Epithelial cell of esophagus (primary cell): ENCODE measurements at regions not wholly inside any gene's neighbourhood (a gene's known extent, or its start where the extent isn't known, plus 50 kb on each side); places are given as distances from the start of the nearest gene placed in this dataset.

Experiments
- DNase-seq: peaks from one replicate; pipeline ENCODE4 v3.0.0; 2010; ENCODE audit warnings: low read depth
- H3K4me3 ChIP-seq: 2 replicates; pipeline ENCODE4 v1.5.1; 2011; ENCODE audit warnings: mild to moderate bottlenecking, low read length, control low read depth
- TF ChIP-seq, protein P1 (sequence below): IDR thresholded peaks from 2 replicates; pipeline ENCODE4 v1.5.1; 2011; ENCODE audit warnings: low read depth, mild to moderate bottlenecking, low read length, control low read depth, inconsistent platforms; ENCODE audit not compliant: insufficient read depth; ENCODE audit errors: missing control alignments

DNA sequence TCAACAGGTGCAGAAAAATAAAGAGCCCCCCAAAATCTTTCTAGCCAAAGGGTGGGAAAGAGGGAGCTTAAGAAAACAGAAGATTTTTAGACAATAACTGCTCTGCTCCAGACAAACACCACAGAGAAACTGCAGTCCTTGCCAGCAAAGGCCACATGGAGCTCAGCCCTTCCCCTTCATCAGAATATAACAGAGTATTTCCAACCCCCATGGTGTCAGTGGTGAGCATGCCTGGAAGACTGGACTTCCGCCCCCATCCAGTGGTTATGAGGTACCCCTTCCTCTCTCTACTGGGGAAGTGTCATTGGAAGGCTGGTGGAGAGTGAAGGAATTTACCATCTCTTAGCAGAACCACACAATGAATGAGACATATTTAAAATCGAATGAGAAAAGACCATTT, 1007.3 kb upstream of the CELF2 start:
- TF ChIP-seq, protein P1, sequence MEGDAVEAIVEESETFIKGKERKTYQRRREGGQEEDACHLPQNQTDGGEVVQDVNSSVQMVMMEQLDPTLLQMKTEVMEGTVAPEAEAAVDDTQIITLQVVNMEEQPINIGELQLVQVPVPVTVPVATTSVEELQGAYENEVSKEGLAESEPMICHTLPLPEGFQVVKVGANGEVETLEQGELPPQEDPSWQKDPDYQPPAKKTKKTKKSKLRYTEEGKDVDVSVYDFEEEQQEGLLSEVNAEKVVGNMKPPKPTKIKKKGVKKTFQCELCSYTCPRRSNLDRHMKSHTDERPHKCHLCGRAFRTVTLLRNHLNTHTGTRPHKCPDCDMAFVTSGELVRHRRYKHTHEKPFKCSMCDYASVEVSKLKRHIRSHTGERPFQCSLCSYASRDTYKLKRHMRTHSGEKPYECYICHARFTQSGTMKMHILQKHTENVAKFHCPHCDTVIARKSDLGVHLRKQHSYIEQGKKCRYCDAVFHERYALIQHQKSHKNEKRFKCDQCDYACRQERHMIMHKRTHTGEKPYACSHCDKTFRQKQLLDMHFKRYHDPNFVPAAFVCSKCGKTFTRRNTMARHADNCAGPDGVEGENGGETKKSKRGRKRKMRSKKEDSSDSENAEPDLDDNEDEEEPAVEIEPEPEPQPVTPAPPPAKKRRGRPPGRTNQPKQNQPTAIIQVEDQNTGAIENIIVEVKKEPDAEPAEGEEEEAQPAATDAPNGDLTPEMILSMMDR: no peak
- no peak overlapping the region for H3K4me3 ChIP-seq
- no peak for DNase-seq

GRCh38 chr10:10014846-10015245, 1002.8 kb upstream of the CELF2 start:
- DNase-seq: peak; percentile 23
- no peak overlapping the region for H3K4me3 ChIP-seq
- TF ChIP-seq, protein P1: no peak

- TF ChIP-seq, protein P1: no peak
- no peak for DNase-seq
- H3K4me3 ChIP-seq: no peak overlapping the region
Observed at GRCh38 chr10:10017716-10018115, 1000.0 kb upstream of the CELF2 start.

GRCh38 chr10:10020945-10021344, 996.7 kb upstream of the CELF2 start:
- no peak overlapping the region for H3K4me3 ChIP-seq
- TF ChIP-seq, protein P1: no peak

GRCh38 chr10:10032991-10033390, 984.7 kb upstream of the CELF2 start:
- no peak overlapping the region for H3K4me3 ChIP-seq
- DNase-seq: no peak
- TF ChIP-seq, protein P1: no peak

More at GRCh38 chr10:10020945-10021344, 996.7 kb upstream of the CELF2 start:
- DNase-seq: no peak

DNA sequence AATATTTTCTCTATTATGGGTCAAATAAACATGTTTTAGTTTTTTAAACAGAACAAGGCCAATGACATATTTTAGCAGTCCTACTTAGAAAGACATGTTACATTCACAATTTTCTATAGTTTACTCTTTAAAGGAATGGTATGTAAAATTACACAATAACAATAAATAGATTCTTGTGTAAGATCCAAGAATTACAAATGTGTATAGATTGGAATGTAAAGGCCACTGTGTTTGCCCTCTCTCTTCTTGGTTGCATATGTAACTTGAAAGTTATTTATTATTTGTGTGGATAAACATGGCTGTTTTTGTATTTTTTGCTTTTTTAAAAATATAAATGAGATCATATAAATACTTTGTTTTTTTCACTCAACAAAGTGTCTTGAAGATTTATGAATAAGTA, 979.3 kb upstream of the CELF2 start:
- TF ChIP-seq, protein P1: no peak
- no peak for DNase-seq
- no peak overlapping the region for H3K4me3 ChIP-seq

- TF ChIP-seq, protein P1: no peak
- no peak for DNase-seq
- H3K4me3 ChIP-seq: no peak overlapping the region
Observed at GRCh38 chr10:10039595-10039994, 978.1 kb upstream of the CELF2 start.
